ENCODE measurements at regions not wholly inside any gene's neighbourhood (a gene's known extent, or its start where the extent isn't known, plus 50 kb on each side); places are given as distances from the start of the nearest gene placed in this dataset.

GRCh38 chr14:38735005-38735404 lies 368.0 kb downstream of the SEC23A start:
- TF ChIP-seq TSHZ2 (CRISPR knock-in tag; IDR thresholded peaks at IDR 0.05) (no peak), ISL1 (CRISPR knock-in tag; IDR thresholded peaks at IDR 0.05) (no peak), PATZ1 (CRISPR knock-in tag; IDR thresholded peaks at IDR 0.05; ENCODE audit: borderline replicate concordance) (no peak), ZNF565 (CRISPR knock-in tag; conservative IDR thresholded peaks at IDR 0.05; ENCODE audit: low read depth) (no peak), GLIS3 (CRISPR knock-in tag; IDR thresholded peaks at IDR 0.05) (no peak), PPARA (CRISPR knock-in tag; IDR thresholded peaks at IDR 0.05; ENCODE audit: borderline replicate concordance) (no peak), TOX (CRISPR knock-in tag; IDR thresholded peaks at IDR 0.05; ENCODE audit: borderline replicate concordance) (no peak), ESRRG (CRISPR knock-in tag; IDR thresholded peaks at IDR 0.05) (no peak), ZC3H10 (CRISPR knock-in tag; IDR thresholded peaks at IDR 0.05) (no peak), SNAI2 (CRISPR knock-in tag; IDR thresholded peaks at IDR 0.05) (no peak)
- TF ChIP-seq, protein P1, sequence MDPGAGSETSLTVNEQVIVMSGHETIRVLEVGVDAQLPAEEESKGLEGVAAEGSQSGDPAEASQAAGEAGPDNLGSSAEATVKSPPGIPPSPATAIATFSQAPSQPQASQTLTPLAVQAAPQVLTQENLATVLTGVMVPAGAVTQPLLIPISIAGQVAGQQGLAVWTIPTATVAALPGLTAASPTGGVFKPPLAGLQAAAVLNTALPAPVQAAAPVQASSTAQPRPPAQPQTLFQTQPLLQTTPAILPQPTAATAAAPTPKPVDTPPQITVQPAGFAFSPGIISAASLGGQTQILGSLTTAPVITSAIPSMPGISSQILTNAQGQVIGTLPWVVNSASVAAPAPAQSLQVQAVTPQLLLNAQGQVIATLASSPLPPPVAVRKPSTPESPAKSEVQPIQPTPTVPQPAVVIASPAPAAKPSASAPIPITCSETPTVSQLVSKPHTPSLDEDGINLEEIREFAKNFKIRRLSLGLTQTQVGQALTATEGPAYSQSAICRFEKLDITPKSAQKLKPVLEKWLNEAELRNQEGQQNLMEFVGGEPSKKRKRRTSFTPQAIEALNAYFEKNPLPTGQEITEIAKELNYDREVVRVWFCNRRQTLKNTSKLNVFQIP (CRISPR knock-in tag; IDR thresholded peaks at IDR 0.05; ENCODE audit: borderline replicate concordance, low read depth), result no peak
- no peak for ATAC-seq

DNA sequence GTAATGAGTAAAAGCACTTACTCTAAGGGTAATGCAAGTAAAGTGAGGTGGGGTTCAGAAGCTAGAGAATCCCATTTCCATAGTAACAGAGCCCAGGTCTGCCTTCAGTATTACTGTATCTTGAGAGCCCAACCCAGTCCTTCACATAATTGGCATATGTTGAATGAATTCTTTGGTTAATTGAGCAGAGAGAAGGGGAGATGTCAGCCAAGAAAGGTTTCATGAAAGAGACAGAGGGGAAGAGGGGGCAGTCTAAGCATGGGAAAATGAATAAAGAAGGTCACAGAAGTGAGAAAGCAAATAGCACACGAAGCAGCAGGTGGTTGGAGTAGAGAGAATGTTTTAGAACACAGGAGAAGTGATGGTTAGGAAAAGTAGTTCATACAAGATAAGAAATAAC lies 371.1 kb downstream of the SEC23A start:
- ATAC-seq, result no peak
- TF ChIP-seq ZNF8 (CRISPR knock-in tag; IDR thresholded peaks at IDR 0.05) (no peak), ZNF565 (CRISPR knock-in tag; conservative IDR thresholded peaks at IDR 0.05; ENCODE audit: low read depth) (no peak), ZFP30 (CRISPR knock-in tag; IDR thresholded peaks at IDR 0.05) (no peak), ESRRG (CRISPR knock-in tag; IDR thresholded peaks at IDR 0.05) (no peak), CSDC2 (CRISPR knock-in tag; IDR thresholded peaks at IDR 0.05) (no peak), ISL1 (CRISPR knock-in tag; IDR thresholded peaks at IDR 0.05) (no peak), ZNF70 (CRISPR knock-in tag; IDR thresholded peaks at IDR 0.05) (no peak), GLIS3 (CRISPR knock-in tag; IDR thresholded peaks at IDR 0.05) (no peak), PATZ1 (CRISPR knock-in tag; IDR thresholded peaks at IDR 0.05; ENCODE audit: borderline replicate concordance) (no peak), TOX (CRISPR knock-in tag; IDR thresholded peaks at IDR 0.05; ENCODE audit: borderline replicate concordance) (no peak)
- TF ChIP-seq, protein P2, sequence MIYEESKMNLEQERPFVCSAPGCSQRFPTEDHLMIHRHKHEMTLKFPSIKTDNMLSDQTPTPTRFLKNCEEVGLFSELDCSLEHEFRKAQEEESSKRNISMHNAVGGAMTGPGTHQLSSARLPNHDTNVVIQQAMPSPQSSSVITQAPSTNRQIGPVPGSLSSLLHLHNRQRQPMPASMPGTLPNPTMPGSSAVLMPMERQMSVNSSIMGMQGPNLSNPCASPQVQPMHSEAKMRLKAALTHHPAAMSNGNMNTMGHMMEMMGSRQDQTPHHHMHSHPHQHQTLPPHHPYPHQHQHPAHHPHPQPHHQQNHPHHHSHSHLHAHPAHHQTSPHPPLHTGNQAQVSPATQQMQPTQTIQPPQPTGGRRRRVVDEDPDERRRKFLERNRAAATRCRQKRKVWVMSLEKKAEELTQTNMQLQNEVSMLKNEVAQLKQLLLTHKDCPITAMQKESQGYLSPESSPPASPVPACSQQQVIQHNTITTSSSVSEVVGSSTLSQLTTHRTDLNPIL (CRISPR knock-in tag; IDR thresholded peaks at IDR 0.05; ENCODE audit: low read depth), result no peak

- no peak for ATAC-seq
- TF ChIP-seq, protein P3, sequence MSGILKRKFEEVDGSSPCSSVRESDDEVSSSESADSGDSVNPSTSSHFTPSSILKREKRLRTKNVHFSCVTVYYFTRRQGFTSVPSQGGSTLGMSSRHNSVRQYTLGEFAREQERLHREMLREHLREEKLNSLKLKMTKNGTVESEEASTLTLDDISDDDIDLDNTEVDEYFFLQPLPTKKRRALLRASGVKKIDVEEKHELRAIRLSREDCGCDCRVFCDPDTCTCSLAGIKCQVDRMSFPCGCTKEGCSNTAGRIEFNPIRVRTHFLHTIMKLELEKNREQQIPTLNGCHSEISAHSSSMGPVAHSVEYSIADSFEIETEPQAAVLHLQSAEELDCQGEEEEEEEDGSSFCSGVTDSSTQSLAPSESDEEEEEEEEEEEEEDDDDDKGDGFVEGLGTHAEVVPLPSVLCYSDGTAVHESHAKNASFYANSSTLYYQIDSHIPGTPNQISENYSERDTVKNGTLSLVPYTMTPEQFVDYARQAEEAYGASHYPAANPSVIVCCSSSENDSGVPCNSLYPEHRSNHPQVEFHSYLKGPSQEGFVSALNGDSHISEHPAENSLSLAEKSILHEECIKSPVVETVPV (CRISPR knock-in tag; IDR thresholded peaks at IDR 0.05), result no peak
- TF ChIP-seq TOX (CRISPR knock-in tag; IDR thresholded peaks at IDR 0.05; ENCODE audit: borderline replicate concordance) (no peak), PATZ1 (CRISPR knock-in tag; IDR thresholded peaks at IDR 0.05; ENCODE audit: borderline replicate concordance) (no peak), ZFP3 (CRISPR knock-in tag; IDR thresholded peaks at IDR 0.05) (no peak), ESRRG (CRISPR knock-in tag; IDR thresholded peaks at IDR 0.05) (no peak), ARNTL (CRISPR knock-in tag; IDR thresholded peaks at IDR 0.05; ENCODE audit: borderline replicate concordance, low read depth) (no peak), TSHZ2 (CRISPR knock-in tag; IDR thresholded peaks at IDR 0.05) (no peak), SNAI2 (CRISPR knock-in tag; IDR thresholded peaks at IDR 0.05) (no peak), ZNF565 (CRISPR knock-in tag; conservative IDR thresholded peaks at IDR 0.05; ENCODE audit: low read depth) (no peak), CSDC2 (CRISPR knock-in tag; IDR thresholded peaks at IDR 0.05) (no peak), ZC3H10 (CRISPR knock-in tag; IDR thresholded peaks at IDR 0.05) (no peak), BACH2 (CRISPR knock-in tag; IDR thresholded peaks at IDR 0.05; ENCODE audit: borderline replicate concordance) (no peak), ZFP30 (CRISPR knock-in tag; IDR thresholded peaks at IDR 0.05) (no peak)
Measured at GRCh38 chr14:38730420-38730819, 372.6 kb downstream of the SEC23A start.

Data from SK-N-SH treated with all-trans-retinoic acid at 6 μM for 48 hours (cell line).